ENCODE measurements at regions not wholly inside any gene's neighbourhood (a gene's known extent, or its start where the extent isn't known, plus 50 kb on each side); places are given as distances from the start of the nearest gene placed in this dataset.
A peak's percentile ranks its signal among the peaks of the same experiment; 100 is the strongest.

DNA sequence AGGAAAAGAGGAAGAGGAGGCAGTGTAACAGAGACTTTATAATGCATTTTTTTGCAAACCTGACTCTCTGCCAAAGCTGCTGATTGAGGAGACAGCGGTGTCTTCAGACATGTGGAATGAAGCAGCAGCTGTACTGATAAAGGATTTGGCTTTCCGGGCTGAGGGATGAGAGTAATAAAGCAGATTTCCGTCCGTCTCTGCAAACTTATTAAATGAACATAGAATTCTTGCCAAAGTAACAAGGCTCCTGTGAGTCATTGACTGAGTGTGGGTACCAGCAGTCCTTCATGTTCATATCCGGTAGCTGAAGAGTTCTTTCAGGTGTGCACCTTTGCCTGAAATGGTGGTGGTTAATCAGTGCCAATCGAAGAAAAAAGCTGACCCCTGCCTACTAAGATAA lies 112.6 kb downstream of the LIG4 start:
- CTCF ChIA-PET, result no interaction called here
- no peak overlapping the region for H3K27ac ChIP-seq (ENCODE audit: low read length)
- H3K36me3 ChIP-seq (ENCODE audit: low read depth, low read length), result no peaks in the 10 kb centered on the region
- POLR2A ChIA-PET (ENCODE audit: unreplicated experiment), result no interaction called here
- TF ChIP-seq EZH2phosphoT487 (IDR thresholded peaks at IDR 0.05; ENCODE audit: borderline replicate concordance, low read length) (no peak), CTCF (conservative IDR thresholded peaks at IDR 0.05; ENCODE audit: low read depth, low read length) (no peak), EZH2 (IDR thresholded peaks at IDR 0.05; ENCODE audit: low read length, unreplicated experiment) (no peak)
- H3K9me2 ChIP-seq (replicated peaks; ENCODE audit: low read length), result no peaks in the 10 kb centered on the region
- BruUV-seq (replicated peaks), result no TSS peak
- H3F3A ChIP-seq (ENCODE audit: low read length, unreplicated experiment), result no peaks in the 10 kb centered on the region
- no peak overlapping the region for H3K9ac ChIP-seq (ENCODE audit: low read length)
- H3K4me2 ChIP-seq (ENCODE audit: low read length), result peak overlapping the region; percentile 16; the same call in 1 of the 2 replicates
- H3K79me2 ChIP-seq (ENCODE audit: low read length), result no peaks in the 10 kb centered on the region
- H3K4me3 ChIP-seq (ENCODE audit: low read length), result no peak overlapping the region
- H4K20me1 ChIP-seq (ENCODE audit: low read length), result no peaks in the 10 kb centered on the region
- H2AFZ ChIP-seq (ENCODE audit: low read length), result no peak overlapping the region
- ATAC-seq (peak; percentile 81), DNase-seq (peak; percentile 57)
- no peaks in the 10 kb centered on the region for H3K9me3 ChIP-seq (ENCODE audit: low read length)
- H3K4me1 ChIP-seq (ENCODE audit: insufficient read depth, low read length), result peaks cover 19% of the 10 kb centered on the region
- intact Hi-C loops (cut with micrococcal nuclease), result loop anchor here (5.0 kb wide), 1 partner anchor 55 kb away; no protein-coding TSS in a partner anchor
- H3K27me3 ChIP-seq (ENCODE audit: low read length), result no peaks in the 10 kb centered on the region

- 0 out of 2 replicates have a peak overlapping the region, but pooled peaks have one; percentile 0 for H2AFZ ChIP-seq (ENCODE audit: low read length)
- no peaks in the 10 kb centered on the region for H3K36me3 ChIP-seq (ENCODE audit: low read depth, low read length)
- peak; percentile 83 for ATAC-seq
- H3K27ac ChIP-seq (ENCODE audit: low read length), result peak overlapping the region; percentile 27
- H3K9ac ChIP-seq (ENCODE audit: low read length), result no peak overlapping the region
- BruUV-seq (replicated peaks), result no TSS peak
- no peak overlapping the region for H3K4me3 ChIP-seq (ENCODE audit: low read length)
- CTCF ChIA-PET, result no interaction called here
- H4K20me1 ChIP-seq (ENCODE audit: low read length), result no peaks in the 10 kb centered on the region
- intact Hi-C loops (cut with micrococcal nuclease), result loop anchor here (1.0 to 10.0 kb wide), 2 partner anchors 215 to 892 kb away; no protein-coding TSS in a partner anchor
- H3K4me2 ChIP-seq (ENCODE audit: low read length), result no peak overlapping the region
- no peaks in the 10 kb centered on the region for H3F3A ChIP-seq (ENCODE audit: low read length, unreplicated experiment)
- H3K9me2 ChIP-seq (replicated peaks; ENCODE audit: low read length), result no peaks in the 10 kb centered on the region
- POLR2A ChIA-PET (ENCODE audit: unreplicated experiment), result no interaction called here
- peak; percentile 75 for DNase-seq
- no peaks in the 10 kb centered on the region for H3K27me3 ChIP-seq (ENCODE audit: low read length)
- H3K9me3 ChIP-seq (ENCODE audit: low read length), result no peaks in the 10 kb centered on the region
- no peak for TF ChIP-seq EZH2phosphoT487 (IDR thresholded peaks at IDR 0.05; ENCODE audit: borderline replicate concordance, low read length)
- no peak for TF ChIP-seq EZH2 (IDR thresholded peaks at IDR 0.05; ENCODE audit: low read length, unreplicated experiment)
- TF ChIP-seq CTCF (conservative IDR thresholded peaks at IDR 0.05; ENCODE audit: low read depth, low read length), result no peak
- no peaks in the 10 kb centered on the region for H3K79me2 ChIP-seq (ENCODE audit: low read length)
- peaks cover 17% of the 10 kb centered on the region for H3K4me1 ChIP-seq (ENCODE audit: insufficient read depth, low read length)
These were observed 118.9 kb downstream of the LIG4 start for GRCh38 chr13:108096301-108096915.

- H4K20me1 ChIP-seq (ENCODE audit: low read length), result no peaks in the 10 kb centered on the region
- H3K4me3 ChIP-seq (ENCODE audit: low read length), result no peak overlapping the region
- no peaks in the 10 kb centered on the region for H3K9me2 ChIP-seq (replicated peaks; ENCODE audit: low read length)
- ChIA-PET CTCF (no interaction called here), POLR2A (ENCODE audit: unreplicated experiment) (no interaction called here)
- BruUV-seq (replicated peaks), result no TSS peak
- no peaks in the 10 kb centered on the region for H3K79me2 ChIP-seq (ENCODE audit: low read length)
- H3K9me3 ChIP-seq (ENCODE audit: low read length), result no peaks in the 10 kb centered on the region
- H3K27ac ChIP-seq (ENCODE audit: low read length), result no peak overlapping the region
- no peak for ATAC-seq
- TF ChIP-seq EZH2phosphoT487 (IDR thresholded peaks at IDR 0.05; ENCODE audit: borderline replicate concordance, low read length), result no peak
- TF ChIP-seq EZH2 (IDR thresholded peaks at IDR 0.05; ENCODE audit: low read length, unreplicated experiment), result no peak
- no peak for TF ChIP-seq CTCF (conservative IDR thresholded peaks at IDR 0.05; ENCODE audit: low read depth, low read length)
- no peak overlapping the region for H3K9ac ChIP-seq (ENCODE audit: low read length)
- no peak overlapping the region for H3K4me2 ChIP-seq (ENCODE audit: low read length)
- intact Hi-C loops (cut with micrococcal nuclease), result loop anchor here (10.0 kb wide), 1 partner anchor 890 kb away; no protein-coding TSS in a partner anchor
- no peaks in the 10 kb centered on the region for H3K27me3 ChIP-seq (ENCODE audit: low read length)
- no peak for DNase-seq
- peaks cover 16% of the 10 kb centered on the region for H3K4me1 ChIP-seq (ENCODE audit: insufficient read depth, low read length)
- no peaks in the 10 kb centered on the region for H3F3A ChIP-seq (ENCODE audit: low read length, unreplicated experiment)
- H2AFZ ChIP-seq (ENCODE audit: low read length), result no peak overlapping the region
- no peaks in the 10 kb centered on the region for H3K36me3 ChIP-seq (ENCODE audit: low read depth, low read length)
These were observed 120.3 kb downstream of the LIG4 start for GRCh38 chr13:108095036-108095435.

All from PC-3 (cell line).